DOHH2 (cell line): ENCODE measurements at regions not wholly inside any gene's neighbourhood (a gene's known extent, or its start where the extent isn't known, plus 50 kb on each side); places are given as distances from the start of the nearest gene placed in this dataset.
A peak's percentile ranks its signal among the peaks of the same experiment; 100 is the strongest.

ENCODE experiments used
- H3F3A ChIP-seq: fragments of 200-600 bp; sonication (generic), shearing (Covaris generic); 2 replicates; pipeline ENCODE4 v1.6.0; 2016; ENCODE audit warnings: antibody characterized with exemption, mild to moderate bottlenecking; ENCODE audit not compliant: control insufficient read depth, insufficient read depth
- H3K27ac ChIP-seq: fragments of 200-600 bp; sonication (generic); 2 replicates; pipeline ENCODE4 v1.5.1; 2014; ENCODE audit warnings: low read depth, mild to moderate bottlenecking, low read length, moderate library complexity
- H3K27me3 ChIP-seq: fragments of 200-600 bp; sonication (generic); 2 replicates; pipeline ENCODE4 v1.6.1; 2014; ENCODE audit warnings: mild to moderate bottlenecking, low read length, mixed read lengths; ENCODE audit not compliant: control insufficient read depth
- H3K36me3 ChIP-seq: fragments of 200-600 bp; sonication (generic); 2 replicates; pipeline ENCODE4 v1.6.1; 2014; ENCODE audit warnings: mild to moderate bottlenecking, low read length, moderate library complexity, mixed read lengths; ENCODE audit not compliant: control insufficient read depth
- H3K4me1 ChIP-seq: fragments of 200-600 bp; sonication (generic); 2 replicates; pipeline ENCODE4 v1.6.1; 2014; ENCODE audit warnings: mild to moderate bottlenecking, low read length, mixed read lengths; ENCODE audit not compliant: control insufficient read depth
- H3K4me2 ChIP-seq: fragments of 200-600 bp; sonication (generic); 2 replicates; pipeline ENCODE4 v1.6.0; 2014; ENCODE audit warnings: mild to moderate bottlenecking, low read length, moderate library complexity
- H3K4me3 ChIP-seq: fragments of 200-600 bp; sonication (generic); 2 replicates; pipeline ENCODE4 v1.5.1; 2014; ENCODE audit warnings: mild to moderate bottlenecking, low read length, mixed read lengths
- H3K79me2 ChIP-seq: fragments of 200-600 bp; sonication (generic); 2 replicates; pipeline ENCODE4 v1.6.1; 2014; ENCODE audit warnings: mild to moderate bottlenecking, low read length, mixed read lengths; ENCODE audit not compliant: control insufficient read depth
- H3K9me2 ChIP-seq: fragments of 200-600 bp; sonication (generic); replicated peaks from 2 replicates; pipeline ENCODE4 v1.6.1; 2014; ENCODE audit warnings: mild to moderate bottlenecking, low read length, mixed read lengths; ENCODE audit not compliant: control insufficient read depth
- H3K9me3 ChIP-seq: fragments of 200-600 bp; sonication (generic); 2 replicates; pipeline ENCODE4 v1.6.1; 2014; ENCODE audit warnings: antibody characterized with exemption, low read length, mixed read lengths; ENCODE audit not compliant: control insufficient read depth, insufficient read depth
- H4K20me1 ChIP-seq: fragments of 200-600 bp; sonication (generic); 2 replicates; pipeline ENCODE4 v1.6.0; 2014; ENCODE audit warnings: low read depth, mild to moderate bottlenecking, antibody characterized with exemption, low read length, moderate library complexity; ENCODE audit not compliant: control insufficient read depth, insufficient read depth
- EZH2phosphoT487 ChIP-seq: fragments of 200-600 bp; sonication (generic); IDR thresholded peaks from 2 replicates; pipeline ENCODE4 v1.6.1; 2017; ENCODE audit warnings: borderline replicate concordance, mild to moderate bottlenecking, antibody characterized with exemption, low read length, moderate library complexity, mixed read lengths
- TF ChIP-seq, protein P1 (sequence below): fragments of 200-600 bp; sonication (generic); IDR thresholded peaks from one replicate; pipeline ENCODE4 v1.5.1; 2014; ENCODE audit warnings: antibody characterized with exemption, mild to moderate bottlenecking, low read depth, low read length; ENCODE audit not compliant: poor library complexity, severe bottlenecking

DNA sequence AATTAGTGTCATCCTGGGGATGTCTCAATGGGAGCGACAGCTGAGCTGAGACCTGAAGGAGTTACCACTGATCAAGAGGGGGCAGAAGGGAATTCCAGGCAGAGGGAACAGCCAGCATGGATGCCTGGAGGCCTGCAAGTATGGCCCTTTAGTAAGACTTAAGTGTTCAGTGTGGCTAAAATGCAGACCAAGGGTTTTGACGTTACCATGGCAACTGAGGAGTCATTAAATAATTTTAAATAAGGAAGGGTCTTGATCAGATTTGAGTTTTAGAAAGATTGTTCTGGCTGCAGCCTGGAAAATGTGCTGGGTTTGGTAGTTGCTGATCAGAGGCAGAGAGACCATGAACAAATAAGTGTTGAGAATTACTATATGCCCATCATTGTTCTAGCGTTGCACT is 285.5 kb downstream of the USP46 start:
- Histone ChIP-seq H3K4me1 (peaks cover 83% of the 10 kb centered on the region), H4K20me1 (no peaks in the 10 kb centered on the region), H3K36me3 (peaks cover 6% of the 10 kb centered on the region), H3K79me2 (no peaks in the 10 kb centered on the region), H3K9me2 (no peaks in the 10 kb centered on the region), H3K4me3 (peak overlapping the region; percentile 62), H3K9me3 (peaks cover under 1% of the 10 kb centered on the region; the same call in 1 of the 2 replicates), H3K27me3 (no peaks in the 10 kb centered on the region), H3K27ac (peak overlapping the region; percentile 98), H3K4me2 (peak overlapping the region; percentile 74), H3F3A (peaks cover 50% of the 10 kb centered on the region)
- TF ChIP-seq EZH2phosphoT487 = no peak
- TF ChIP-seq, protein P1, sequence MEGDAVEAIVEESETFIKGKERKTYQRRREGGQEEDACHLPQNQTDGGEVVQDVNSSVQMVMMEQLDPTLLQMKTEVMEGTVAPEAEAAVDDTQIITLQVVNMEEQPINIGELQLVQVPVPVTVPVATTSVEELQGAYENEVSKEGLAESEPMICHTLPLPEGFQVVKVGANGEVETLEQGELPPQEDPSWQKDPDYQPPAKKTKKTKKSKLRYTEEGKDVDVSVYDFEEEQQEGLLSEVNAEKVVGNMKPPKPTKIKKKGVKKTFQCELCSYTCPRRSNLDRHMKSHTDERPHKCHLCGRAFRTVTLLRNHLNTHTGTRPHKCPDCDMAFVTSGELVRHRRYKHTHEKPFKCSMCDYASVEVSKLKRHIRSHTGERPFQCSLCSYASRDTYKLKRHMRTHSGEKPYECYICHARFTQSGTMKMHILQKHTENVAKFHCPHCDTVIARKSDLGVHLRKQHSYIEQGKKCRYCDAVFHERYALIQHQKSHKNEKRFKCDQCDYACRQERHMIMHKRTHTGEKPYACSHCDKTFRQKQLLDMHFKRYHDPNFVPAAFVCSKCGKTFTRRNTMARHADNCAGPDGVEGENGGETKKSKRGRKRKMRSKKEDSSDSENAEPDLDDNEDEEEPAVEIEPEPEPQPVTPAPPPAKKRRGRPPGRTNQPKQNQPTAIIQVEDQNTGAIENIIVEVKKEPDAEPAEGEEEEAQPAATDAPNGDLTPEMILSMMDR = no peak

DNA sequence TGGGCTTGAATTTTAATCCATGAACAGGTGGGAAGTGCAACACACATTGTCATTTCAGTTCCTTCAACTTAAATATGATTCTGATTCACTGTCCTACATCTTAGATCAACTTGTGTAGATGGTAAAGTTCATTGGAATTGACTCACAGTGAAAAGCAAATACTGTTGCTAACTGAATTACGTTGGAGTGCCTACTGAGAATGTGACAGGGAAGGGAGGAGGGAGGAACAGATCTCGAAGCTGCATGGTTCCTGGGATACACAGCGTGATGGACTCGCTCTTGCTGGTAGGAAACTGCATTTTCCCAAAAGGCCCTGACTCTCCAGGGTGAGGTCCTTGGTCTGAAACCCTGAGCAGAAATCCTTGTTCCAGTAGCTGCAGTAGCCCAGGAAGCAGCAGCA is 284.2 kb downstream of the USP46 start:
- H3K4me1 ChIP-seq = peaks cover 71% of the 10 kb centered on the region
- H3K4me2 ChIP-seq = peak overlapping the region; percentile 20
- peak overlapping the region; percentile 98 for H3K27ac ChIP-seq
- no peaks in the 10 kb centered on the region for H3K79me2 ChIP-seq
- H3K9me2 ChIP-seq = no peaks in the 10 kb centered on the region
- peaks cover 39% of the 10 kb centered on the region for H3F3A ChIP-seq
- TF ChIP-seq EZH2phosphoT487 = no peak
- TF ChIP-seq, protein P1 = no peak
- 0 out of 2 replicates have a peak overlapping the region, but pooled peaks have one; percentile 9 for H3K4me3 ChIP-seq
- peaks cover 4% of the 10 kb centered on the region for H3K9me3 ChIP-seq
- H3K27me3 ChIP-seq = no peaks in the 10 kb centered on the region
- peaks cover 6% of the 10 kb centered on the region for H3K36me3 ChIP-seq
- H4K20me1 ChIP-seq = no peaks in the 10 kb centered on the region

DNA sequence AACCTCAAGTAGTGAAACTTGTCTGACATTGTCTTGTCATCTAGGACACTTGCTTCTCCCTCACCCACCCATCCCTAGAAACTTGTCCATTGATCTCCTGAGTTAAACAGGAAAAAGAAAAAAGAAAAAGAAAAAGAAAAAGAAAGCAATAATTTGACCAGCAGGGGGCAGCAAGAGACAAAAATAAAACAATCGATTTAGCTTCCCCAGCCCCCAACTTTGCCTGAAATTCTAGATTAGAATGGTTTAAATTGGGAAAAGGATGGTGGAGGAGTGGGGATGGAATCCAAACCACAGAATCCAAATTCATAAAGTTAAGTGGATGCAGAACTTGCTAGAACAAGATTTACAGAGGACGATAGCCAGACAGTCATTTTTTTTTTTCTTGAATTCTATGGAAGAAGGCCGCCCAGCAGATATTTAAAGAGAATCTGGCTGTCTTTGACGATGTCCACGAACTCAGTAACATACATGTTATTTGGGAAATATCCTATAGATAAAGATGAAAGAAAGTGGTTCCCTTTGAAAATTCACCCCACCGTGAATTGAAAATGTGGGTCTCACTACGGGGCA is 282.9 kb downstream of the USP46 start:
- peaks cover 28% of the 10 kb centered on the region for H3F3A ChIP-seq
- peaks cover 58% of the 10 kb centered on the region for H3K4me1 ChIP-seq
- TF ChIP-seq, protein P1 = peak; percentile 68
- no peak for TF ChIP-seq EZH2phosphoT487
- no peak overlapping the region for H3K4me3 ChIP-seq
- H3K27ac ChIP-seq = peak overlapping the region; percentile 98
- no peaks in the 10 kb centered on the region for H3K27me3 ChIP-seq
- peaks cover 4% of the 10 kb centered on the region for H3K9me3 ChIP-seq
- H4K20me1 ChIP-seq = no peaks in the 10 kb centered on the region
- no peaks in the 10 kb centered on the region for H3K9me2 ChIP-seq
- peak overlapping the region; percentile 20 for H3K4me2 ChIP-seq
- H3K36me3 ChIP-seq = peaks cover 6% of the 10 kb centered on the region
- no peaks in the 10 kb centered on the region for H3K79me2 ChIP-seq
